PC-9 (cell line): ENCODE measurements at regions not wholly inside any gene's neighbourhood (a gene's known extent, or its start where the extent isn't known, plus 50 kb on each side); places are given as distances from the start of the nearest gene placed in this dataset.

ENCODE experiments used
- BruUV-seq: library from RNA; stranded (reverse); fragments of 400-500 nt; replicated peaks from 2 replicates; lab custom pipeline; 2021; lab: Mats Ljungman, UMichigan
- CTCF ChIA-PET: fragments of 300-600 bp; sonication (Branson Sonifier 250); formaldehyde crosslinking; loops from one replicate; lab custom pipeline; 2022; ENCODE audit warnings: antibody characterized with exemption; lab: Charles Lee
- POLR2A ChIA-PET: fragments of 300-600 bp; sonication (Branson Sonifier 250); formaldehyde crosslinking; loops from one replicate; lab custom pipeline; 2022; ENCODE audit warnings: antibody characterized with exemption; ENCODE audit not compliant: unreplicated experiment; lab: Charles Lee
- DNase-seq, 2 experiments: peaks; one replicate each; pipeline versions ENCODE4 v3.0.0 to v3.0.0-alpha.2; 2015 to 2022; ENCODE audit warnings: mixed read lengths in 1 of 2
- H2AFZ ChIP-seq: fragments of 200-600 bp; sonication (generic); 2 replicates; pipeline ENCODE4 v1.8.1; 2017; ENCODE audit warnings: antibody characterized with exemption
- H3F3A ChIP-seq: fragments of 200-600 bp; sonication (generic); 2 replicates; pipeline ENCODE4 v1.8.1; 2017; ENCODE audit warnings: antibody characterized with exemption, mild to moderate bottlenecking, low read depth; ENCODE audit not compliant: insufficient read depth
- H3K27ac ChIP-seq: fragments of 200-600 bp; sonication (generic); 2 replicates; pipeline ENCODE4 v1.6.1; 2016; ENCODE audit warnings: mixed run types
- H3K27me3 ChIP-seq: fragments of 200-600 bp; sonication (generic); 2 replicates; pipeline ENCODE4 v1.6.1; 2016; ENCODE audit warnings: low read depth, mixed run types; ENCODE audit not compliant: insufficient read depth
- H3K36me3 ChIP-seq: fragments of 200-600 bp; sonication (generic); 2 replicates; pipeline ENCODE4 v1.6.1; 2016; ENCODE audit warnings: low read depth, mixed run types
- H3K4me1 ChIP-seq: fragments of 200-600 bp; sonication (generic); replicated peaks from 2 replicates; pipeline ENCODE4 v1.6.1; 2016; ENCODE audit warnings: mixed run types; ENCODE audit not compliant: insufficient read depth
- H3K4me2 ChIP-seq: fragments of 200-600 bp; sonication (generic); 2 replicates; pipeline ENCODE4 v1.6.1; 2017; ENCODE audit warnings: mixed run types
- H3K4me3 ChIP-seq: fragments of 200-600 bp; sonication (generic); 2 replicates; pipeline ENCODE4 v1.6.1; 2016; ENCODE audit warnings: mixed run types
- H3K79me2 ChIP-seq: fragments of 200-600 bp; sonication (generic); 2 replicates; pipeline ENCODE4 v1.6.1; 2017; ENCODE audit warnings: low read depth, mixed run types
- H3K9me2 ChIP-seq: fragments of 200-600 bp; sonication (generic); 2 replicates; pipeline ENCODE4 v1.8.1; 2017; ENCODE audit warnings: mild to moderate bottlenecking; ENCODE audit not compliant: insufficient read depth
- H3K9me3 ChIP-seq: fragments of 200-600 bp; sonication (generic); 2 replicates; pipeline ENCODE4 v1.8.1; 2016; ENCODE audit warnings: low read depth; ENCODE audit not compliant: insufficient read depth
- H4K20me1 ChIP-seq: fragments of 200-600 bp; sonication (generic); 2 replicates; pipeline ENCODE4 v1.8.1; 2017; ENCODE audit not compliant: insufficient read depth
- CTCF ChIP-seq: fragments of 200-600 bp; sonication (generic); conservative IDR thresholded peaks from 2 replicates; pipeline ENCODE4 v1.6.1; 2017; ENCODE audit warnings: mixed run types, antibody characterized with exemption, mild to moderate bottlenecking, moderate library complexity
- EZH2 ChIP-seq: fragments of 200-600 bp; sonication (generic); IDR thresholded peaks from 2 replicates; pipeline ENCODE4 v1.8.0; 2017; ENCODE audit warnings: antibody characterized with exemption, low read depth
- intact Hi-C: fragments of 100-400 bp; cut with micrococcal nuclease; formaldehyde crosslinking; loops from one replicate; pipeline ENCODE4 v1.10.0; 2022; ENCODE audit not compliant: unreplicated experiment

DNA sequence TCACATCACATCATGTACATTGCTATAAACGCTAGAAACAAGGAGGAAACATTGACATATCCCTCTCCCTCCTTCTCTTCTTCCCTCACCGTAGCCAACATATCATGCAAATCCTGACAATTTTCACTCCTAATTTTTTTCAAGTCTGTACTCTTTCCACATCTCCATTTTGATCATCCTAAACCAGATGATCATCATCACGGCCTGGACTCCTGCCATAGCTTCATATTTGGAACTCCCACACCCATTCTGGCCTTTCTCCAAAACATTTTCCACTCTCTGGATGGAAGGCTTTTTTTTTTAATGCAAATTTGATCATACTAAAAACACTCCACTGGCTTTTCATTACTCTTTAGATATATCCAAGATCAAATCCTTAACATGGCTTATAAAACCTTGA lies 248.0 kb upstream of the CNTN3 start:
- DNase-seq, result no peak
- no TSS peak for BruUV-seq
- ChIA-PET CTCF (no interaction called here), POLR2A (no interaction called here)
- no peak overlapping the region for H3K27ac ChIP-seq
- no peaks in the 10 kb centered on the region for H3K36me3 ChIP-seq
- no peaks in the 10 kb centered on the region for H3F3A ChIP-seq
- no peak overlapping the region for H3K4me2 ChIP-seq
- no peaks in the 10 kb centered on the region for H3K27me3 ChIP-seq
- TF ChIP-seq CTCF, result no peak
- H3K4me3 ChIP-seq, result no peak overlapping the region
- no peaks in the 10 kb centered on the region for H3K79me2 ChIP-seq
- no peaks in the 10 kb centered on the region for H3K4me1 ChIP-seq
- intact Hi-C loops, result no loop called here
- no peak overlapping the region for H2AFZ ChIP-seq
- H3K9me3 ChIP-seq, result no peaks in the 10 kb centered on the region
- H3K9me2 ChIP-seq, result peaks cover 3% of the 10 kb centered on the region; the same call in 1 of the 2 replicates
- no peaks in the 10 kb centered on the region for H4K20me1 ChIP-seq

- H3K36me3 ChIP-seq, result no peaks in the 10 kb centered on the region
- H3K79me2 ChIP-seq, result no peaks in the 10 kb centered on the region
- ChIA-PET POLR2A (no interaction called here), CTCF (no interaction called here)
- no peaks in the 10 kb centered on the region for H3K4me1 ChIP-seq
- no peak for DNase-seq
- intact Hi-C loops, result no loop called here
- no peaks in the 10 kb centered on the region for H3K9me3 ChIP-seq
- no peak overlapping the region for H3K27ac ChIP-seq
- H3K4me3 ChIP-seq, result no peak overlapping the region
- TF ChIP-seq CTCF (no peak), EZH2 (no peak)
- peaks cover under 1% of the 10 kb centered on the region; the same call in 1 of the 2 replicates for H3K9me2 ChIP-seq
- H3K27me3 ChIP-seq, result no peaks in the 10 kb centered on the region
- no TSS peak for BruUV-seq
- H4K20me1 ChIP-seq, result no peaks in the 10 kb centered on the region
- no peak overlapping the region for H3K4me2 ChIP-seq
- H3F3A ChIP-seq, result no peaks in the 10 kb centered on the region
- H2AFZ ChIP-seq, result no peak overlapping the region
These were observed 246.8 kb upstream of the CNTN3 start for GRCh38 chr3:74861211-74861610.

GRCh38 chr3:74858086-74858485 lies 243.6 kb upstream of the CNTN3 start:
- H3K9me3 ChIP-seq, result no peaks in the 10 kb centered on the region
- no peak overlapping the region for H3K4me2 ChIP-seq
- no peaks in the 10 kb centered on the region for H3F3A ChIP-seq
- BruUV-seq, result no TSS peak
- H3K79me2 ChIP-seq, result no peaks in the 10 kb centered on the region
- no peaks in the 10 kb centered on the region for H3K9me2 ChIP-seq
- POLR2A ChIA-PET, result no interaction called here
- H4K20me1 ChIP-seq, result no peaks in the 10 kb centered on the region
- no peaks in the 10 kb centered on the region for H3K36me3 ChIP-seq
- no peak overlapping the region for H3K27ac ChIP-seq
- no peak overlapping the region for H2AFZ ChIP-seq
- H3K4me1 ChIP-seq, result no peaks in the 10 kb centered on the region
- DNase-seq, result no peak
- H3K4me3 ChIP-seq, result no peak overlapping the region
- no peaks in the 10 kb centered on the region for H3K27me3 ChIP-seq
- intact Hi-C loops, result no loop called here
- CTCF ChIA-PET, result no interaction called here
- TF ChIP-seq EZH2 (no peak), CTCF (no peak)
